ENCODE measurements at regions not wholly inside any gene's neighbourhood (a gene's known extent, or its start where the extent isn't known, plus 50 kb on each side); places are given as distances from the start of the nearest gene placed in this dataset.

DNA sequence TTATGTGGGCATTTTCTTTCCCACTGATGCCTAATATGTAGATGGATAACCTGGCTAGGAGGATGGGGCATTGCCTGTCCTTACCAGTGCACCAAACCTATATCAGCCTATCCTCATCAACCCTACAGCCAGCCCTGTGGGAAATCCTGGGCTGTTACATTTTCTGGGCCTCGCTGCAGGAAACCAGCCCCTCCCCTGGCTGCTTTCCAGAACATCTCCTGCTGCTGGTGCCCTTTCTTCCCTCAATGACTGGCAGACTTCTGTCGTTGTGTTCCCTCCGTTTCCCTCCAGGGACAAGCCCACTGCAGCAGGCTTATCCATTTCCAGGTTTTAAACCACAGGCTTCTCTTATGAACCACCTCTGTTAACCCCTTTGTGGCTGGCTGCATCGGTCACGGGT is 486.1 kb upstream of the COBL start:
- DNase-seq (ENCODE audit: low read depth) = no peak

DNA sequence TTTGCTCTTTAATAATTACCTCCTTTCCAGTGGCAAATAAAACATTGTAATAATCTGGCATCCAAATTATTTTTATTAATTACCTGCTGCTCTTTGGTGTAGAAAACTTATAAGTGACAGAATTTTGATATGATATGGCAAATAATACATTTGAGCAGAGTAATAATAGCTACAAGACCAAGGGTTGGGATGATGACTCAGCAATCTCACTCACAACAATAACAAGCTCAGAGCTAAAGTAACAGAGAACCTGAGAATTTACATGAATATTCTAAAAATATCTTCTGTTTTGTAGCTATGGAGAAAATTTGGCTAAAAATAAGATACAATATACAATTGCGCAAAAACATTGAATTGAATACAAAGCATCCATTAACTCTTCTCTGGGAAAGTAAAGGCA is 480.8 kb upstream of the COBL start:
- DNase-seq (ENCODE audit: low read depth) = no peak

DNA sequence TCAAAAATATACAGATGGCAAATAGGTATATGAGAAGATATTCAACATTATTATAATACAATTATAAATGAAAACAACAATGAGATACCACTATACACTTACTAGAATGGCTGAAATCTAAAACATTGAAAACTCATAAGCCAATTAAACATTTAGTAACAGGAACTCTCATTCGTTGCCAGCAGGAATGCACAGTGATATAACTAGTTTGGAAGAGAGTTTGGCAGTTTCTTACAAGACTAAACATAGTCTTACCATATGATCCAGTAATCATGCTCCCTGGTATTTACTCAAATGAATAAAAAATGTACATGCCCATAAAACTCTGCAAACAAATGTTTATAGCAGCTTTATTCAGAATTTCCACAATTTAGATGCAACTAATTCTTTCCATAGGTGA is 476.2 kb upstream of the COBL start:
- no peak for DNase-seq (ENCODE audit: low read depth)

DNA sequence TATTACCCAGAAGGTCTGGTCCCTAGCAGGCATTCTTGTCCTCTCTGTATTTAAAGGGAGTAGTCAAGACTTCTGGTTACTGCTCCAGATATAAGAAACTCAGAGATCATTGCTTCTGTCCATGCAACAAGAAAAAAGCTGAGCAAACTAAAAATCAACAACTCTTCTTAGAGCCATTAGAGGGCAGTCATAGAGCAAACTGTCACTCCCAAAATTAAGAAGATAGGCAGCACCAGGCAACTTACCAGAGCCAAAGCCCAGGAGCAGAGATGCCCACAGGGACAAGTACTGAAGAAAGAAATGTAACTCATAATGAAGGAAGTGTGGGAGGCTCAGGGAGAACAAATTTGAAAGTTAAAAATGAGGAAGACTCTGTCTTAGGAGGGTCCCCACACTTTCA is 472.9 kb upstream of the COBL start:
- DNase-seq (ENCODE audit: low read depth) = peak; percentile 0

DNA sequence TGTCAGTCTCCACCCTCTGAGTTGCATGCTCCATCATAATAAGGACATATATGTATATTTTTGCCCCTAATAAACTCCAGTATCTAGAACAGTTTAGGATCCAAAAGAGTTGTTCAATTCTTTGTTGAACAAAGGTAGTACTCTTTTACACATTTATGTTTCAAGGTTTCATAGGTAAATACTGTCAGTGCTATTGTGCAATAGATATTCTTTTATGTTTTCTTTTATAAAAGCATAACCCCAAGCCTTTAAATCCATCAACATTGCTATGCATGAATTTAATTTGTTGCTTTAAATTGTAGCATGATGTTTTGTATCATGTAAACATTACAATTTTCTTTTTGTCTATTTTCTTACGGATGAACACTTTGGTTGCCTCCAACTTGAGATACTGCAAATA is 469.7 kb upstream of the COBL start:
- no peak for DNase-seq (ENCODE audit: low read depth)

DNA sequence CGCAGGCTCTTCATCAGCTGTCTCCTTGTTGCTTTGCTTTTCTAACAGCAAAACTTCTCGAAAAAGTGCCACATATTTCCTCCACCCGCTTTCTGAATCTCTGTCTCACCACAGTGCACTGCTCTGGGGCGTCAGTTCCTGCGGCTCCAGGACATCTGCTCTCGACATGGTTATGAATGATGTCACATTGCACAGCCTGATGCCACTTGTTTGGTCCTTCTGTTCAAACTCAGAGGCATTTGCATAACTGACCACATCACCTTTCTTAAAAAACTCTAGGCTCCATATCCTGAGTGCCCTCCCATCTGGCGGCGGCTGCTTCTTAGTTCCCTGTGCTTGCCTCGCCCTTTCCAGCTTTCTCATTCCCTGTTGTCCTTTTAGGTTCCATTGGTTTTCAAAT is 469.3 kb upstream of the COBL start:
- no peak for DNase-seq (ENCODE audit: low read depth)

DNA sequence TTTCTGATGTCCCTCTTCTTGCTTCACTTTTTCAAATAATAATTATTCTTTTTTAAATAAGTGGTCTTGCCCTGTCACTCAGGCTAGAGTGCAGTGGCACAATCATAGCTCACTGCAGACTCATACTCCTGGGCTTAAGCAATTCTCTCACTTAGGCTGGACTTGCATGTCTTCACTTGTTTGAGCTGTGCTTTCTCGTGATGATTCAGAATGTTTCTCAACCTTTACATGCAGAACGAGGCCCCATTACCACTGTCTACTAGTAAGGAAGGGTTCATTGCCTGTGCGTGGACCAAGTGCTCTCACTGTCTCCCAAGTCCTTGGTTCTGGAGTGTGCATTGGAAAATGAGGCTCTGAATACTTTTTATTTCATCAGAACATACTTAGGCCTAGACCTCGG is 468.6 kb upstream of the COBL start:
- DNase-seq (ENCODE audit: low read depth) = no peak

DNA sequence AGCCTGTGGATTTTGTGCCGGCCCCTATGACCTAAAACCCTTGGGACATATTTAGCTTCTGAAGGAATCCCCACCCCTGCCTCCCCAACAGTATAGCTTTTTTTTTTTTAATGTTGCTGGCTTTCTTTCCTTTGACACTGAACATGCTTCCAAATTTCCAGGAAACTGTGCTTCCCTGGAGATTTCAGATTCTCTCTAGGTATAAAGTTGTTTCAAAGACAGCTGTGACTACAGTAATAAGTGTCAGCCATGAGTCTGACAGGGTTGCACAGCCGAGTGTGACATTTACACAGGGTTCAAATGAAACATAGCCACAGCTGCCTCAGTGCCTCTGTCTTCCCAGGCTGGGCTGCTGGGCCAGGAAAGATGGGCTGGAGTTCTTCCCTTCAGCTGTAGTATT is 466.6 kb upstream of the COBL start:
- no peak for DNase-seq (ENCODE audit: low read depth)

DNA sequence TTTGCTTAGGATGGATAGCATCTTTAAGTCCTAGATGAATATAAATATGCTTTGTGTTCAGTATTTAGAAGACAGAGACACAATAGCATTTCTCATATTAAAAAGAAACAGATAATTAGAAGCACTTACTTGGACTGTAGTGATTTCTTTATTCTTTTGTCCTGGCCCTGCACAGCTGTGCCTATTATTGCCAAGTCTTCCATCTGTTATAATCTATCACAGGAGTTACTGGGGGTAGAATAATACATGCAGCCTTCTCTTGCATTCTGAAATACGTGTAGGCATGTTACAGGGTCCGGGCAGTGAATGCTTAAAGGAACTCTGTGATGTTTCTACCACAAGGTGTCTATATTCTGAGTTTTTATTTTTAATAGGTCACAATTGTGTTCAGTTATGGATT is 461.5 kb upstream of the COBL start:
- no peak for DNase-seq (ENCODE audit: low read depth)

DNA sequence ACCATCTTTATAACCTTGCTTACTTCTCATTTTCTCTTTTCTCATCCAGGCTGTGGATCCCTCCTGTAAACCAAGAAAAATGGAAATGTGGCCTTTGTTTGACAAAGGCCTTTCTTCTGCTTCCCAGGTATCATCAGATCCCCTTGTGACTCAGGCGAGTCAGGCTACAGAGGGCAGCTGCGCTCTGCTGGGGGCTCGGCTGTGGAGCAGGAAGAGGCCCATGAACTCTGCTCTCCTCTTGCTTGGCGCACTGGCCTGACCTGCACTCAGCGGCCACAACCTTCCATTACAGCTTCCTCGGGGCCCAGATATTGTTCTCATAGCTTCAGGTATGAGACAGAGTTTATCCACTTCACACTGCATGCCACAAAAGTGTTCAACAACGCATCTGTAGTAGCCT is 457.6 kb upstream of the COBL start:
- no peak for DNase-seq (ENCODE audit: low read depth)

DNA sequence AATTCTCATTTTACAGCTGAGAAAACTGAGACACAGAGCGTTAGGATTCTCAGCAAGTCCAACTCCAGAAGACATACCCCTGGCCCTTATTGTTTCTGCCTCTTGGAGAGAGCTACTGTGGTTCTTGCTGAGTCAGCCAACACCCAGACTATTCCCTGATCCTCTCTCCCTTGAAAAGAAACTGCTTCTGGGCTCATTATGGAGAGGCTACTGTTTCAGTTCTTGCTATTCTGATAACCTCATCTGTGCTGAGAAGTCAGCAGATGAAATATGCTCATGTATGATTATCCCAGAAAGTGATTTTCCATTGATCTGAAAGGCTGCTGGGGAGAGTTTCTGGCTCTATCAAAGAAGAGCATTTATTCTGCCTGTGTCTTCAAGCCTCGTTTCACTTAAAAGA is 455.6 kb upstream of the COBL start:
- DNase-seq (ENCODE audit: low read depth) = no peak

DNA sequence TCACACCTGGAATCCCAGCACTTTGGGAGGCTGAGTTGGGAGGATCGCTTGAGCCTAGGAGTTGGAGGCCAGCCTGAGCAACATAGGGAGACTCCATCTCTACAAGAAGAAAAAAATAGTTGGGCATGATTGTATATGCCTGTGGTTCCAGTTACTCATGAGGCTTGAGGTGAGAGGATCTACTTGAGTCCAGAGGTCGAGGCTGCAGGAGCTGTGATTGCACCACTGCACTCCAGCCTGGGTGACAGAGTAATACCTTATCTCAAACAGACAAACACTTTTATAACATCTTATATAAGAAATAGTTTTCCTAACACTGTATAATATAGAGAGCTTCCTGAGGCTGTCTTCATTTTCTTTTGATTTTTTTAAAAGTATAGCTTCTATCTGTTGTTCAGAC is 448.4 kb upstream of the COBL start:
- DNase-seq (ENCODE audit: low read depth) = no peak

DNA sequence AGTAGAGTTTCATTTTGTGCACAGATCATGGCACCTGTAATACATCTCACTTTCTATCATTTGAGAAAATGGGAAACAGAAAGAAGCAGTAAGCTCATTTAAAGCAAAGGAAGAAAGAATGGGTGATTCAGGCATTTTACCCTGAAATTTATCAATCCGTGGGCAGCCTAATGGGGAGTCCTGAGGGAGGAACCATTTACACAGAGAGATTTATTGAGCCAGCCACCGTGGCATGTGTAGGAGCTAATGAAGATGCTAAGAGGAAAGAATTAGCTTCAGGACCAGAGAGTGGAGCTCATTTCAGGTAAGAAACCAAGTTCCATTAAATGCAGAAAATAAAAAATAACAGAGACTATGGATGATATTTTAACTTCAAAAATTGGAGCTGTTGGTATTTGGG is 443.4 kb upstream of the COBL start:
- DNase-seq (ENCODE audit: low read depth) = no peak

DNA sequence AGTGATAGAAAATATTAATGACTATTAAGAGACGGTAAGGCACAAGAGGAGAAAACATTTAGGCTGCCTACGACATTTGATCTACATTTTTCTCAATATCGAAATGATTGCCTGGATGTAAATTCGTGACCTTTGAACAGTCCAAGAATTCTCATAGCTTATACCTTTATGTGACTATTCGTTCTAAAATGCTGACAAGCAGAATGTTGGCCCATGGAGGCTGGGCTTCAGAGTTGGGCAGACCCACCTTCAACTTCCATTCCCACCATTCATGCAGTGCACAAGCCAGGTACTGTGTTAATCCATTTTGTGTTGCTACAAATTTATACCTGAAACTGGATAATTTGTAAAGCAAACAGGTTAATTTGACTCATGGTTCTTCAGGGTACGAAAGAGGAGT is 441.4 kb upstream of the COBL start:
- DNase-seq (ENCODE audit: low read depth) = no peak

DNA sequence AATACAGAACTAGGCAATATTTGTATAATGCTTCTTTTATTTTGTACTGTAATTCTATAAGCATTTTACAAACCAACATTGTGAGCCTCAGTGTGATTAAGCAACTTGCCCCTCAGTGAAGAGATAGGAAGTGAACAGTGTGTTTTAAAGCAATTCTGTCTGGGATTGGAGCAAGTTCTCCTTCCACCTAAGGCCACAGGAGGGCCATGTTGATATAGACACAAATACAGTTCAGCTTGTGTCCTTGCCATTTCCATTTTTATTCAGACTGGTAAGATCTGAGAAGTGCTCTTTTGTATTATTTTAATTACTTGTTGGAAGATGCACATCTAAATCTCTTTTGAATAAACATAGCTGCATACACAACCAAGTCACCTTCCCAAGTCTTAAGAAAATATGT is 416.3 kb upstream of the COBL start:
- DNase-seq (ENCODE audit: low read depth) = no peak

DNA sequence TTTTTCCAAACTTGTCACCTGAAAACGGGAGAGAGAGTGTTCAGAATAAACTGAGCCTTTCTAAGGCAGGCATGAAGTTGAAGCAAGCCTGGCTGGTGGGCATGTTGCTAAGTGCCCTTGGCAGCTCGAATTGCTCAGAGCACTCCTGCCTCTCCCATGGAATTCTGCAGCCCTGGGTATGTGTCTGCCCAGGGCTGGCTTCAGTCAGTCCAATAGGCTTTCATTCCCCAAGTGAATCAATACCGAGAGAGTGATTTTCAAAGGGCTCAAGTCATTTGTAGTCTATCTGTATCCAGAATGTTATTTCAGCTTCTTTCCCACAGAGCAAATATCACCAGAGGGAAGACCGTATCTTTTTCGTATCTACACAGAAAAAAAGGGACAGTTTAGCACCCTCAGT is 415.5 kb upstream of the COBL start:
- DNase-seq (ENCODE audit: low read depth) = no peak

DNA sequence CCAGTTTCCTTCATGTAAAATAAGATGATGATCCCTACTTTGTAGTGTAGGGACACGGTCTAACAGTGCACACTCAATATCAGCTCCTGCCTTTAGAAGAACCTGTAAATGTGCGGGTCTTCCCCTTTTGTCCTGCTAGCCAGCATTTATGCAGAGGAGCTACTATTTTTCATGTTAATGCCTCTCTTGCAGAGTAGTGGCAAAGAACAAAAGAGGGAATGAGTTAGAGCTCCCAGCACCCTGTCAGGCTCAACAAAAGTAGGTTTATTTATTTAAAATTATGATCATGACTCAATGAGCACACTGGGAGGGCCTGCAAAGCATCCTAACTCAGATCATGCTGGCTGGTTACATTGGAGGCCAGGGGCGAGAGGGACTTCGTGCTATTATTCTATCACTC is 414.5 kb upstream of the COBL start:
- DNase-seq (ENCODE audit: low read depth) = no peak

DNA sequence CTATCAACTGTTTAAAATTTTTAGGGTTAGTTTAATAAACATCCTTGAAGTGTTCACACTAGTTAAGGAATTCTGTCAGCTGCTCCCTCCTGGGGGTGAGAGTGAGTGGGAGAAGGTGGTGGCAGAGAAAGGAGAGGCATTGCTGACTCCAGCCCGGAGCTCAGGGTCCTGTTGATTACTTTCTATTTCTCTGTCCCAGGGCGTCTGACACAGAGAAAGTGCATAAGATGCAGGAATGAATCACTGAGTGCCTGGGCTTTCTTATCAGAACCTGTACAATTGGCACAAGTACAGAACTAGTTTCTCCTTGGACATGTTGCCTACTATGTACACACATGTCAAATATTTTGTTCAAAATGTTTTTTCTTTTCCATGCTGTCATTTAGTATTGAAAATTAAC is 410.8 kb upstream of the COBL start:
- no peak for DNase-seq (ENCODE audit: low read depth)

DNA sequence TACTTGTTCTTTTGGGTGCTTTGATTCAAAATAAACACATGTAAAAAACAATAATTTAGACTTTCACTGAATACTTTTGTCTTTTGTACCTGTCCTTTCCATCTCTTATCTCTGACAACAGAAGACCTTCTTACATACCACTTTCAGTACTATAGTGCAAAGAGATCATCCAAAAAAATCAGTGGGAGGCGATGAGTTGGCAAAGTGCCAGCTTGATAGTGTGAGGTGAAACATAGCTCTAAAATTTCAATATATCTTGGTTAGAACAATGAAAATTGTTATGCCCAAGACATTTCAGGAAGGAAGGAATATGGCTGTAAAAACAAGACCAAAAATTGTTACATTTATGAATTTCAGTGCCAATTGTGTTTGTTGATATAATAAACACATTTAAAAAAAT is 390.2 kb upstream of the COBL start:
- DNase-seq (ENCODE audit: low read depth) = no peak

DNA sequence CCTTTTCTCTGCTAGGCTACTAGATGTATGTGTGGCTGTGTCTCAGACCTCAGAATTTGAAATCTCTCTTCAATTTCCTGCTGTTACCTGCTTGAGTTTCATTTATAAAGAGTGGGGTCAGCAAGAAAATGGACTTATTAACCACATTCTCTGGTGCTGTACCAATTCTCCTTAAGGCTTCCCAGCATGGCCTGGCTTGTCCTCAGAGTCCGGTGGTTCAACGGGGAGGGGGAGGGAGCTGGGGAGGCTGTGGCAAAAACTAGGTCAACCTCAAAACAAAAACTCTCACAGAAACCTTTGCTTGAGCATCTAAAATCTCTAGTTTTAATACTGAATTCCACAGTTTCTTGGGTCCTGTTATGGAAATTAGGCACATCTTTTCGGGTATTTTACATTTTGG is 389.1 kb upstream of the COBL start:
- no peak for DNase-seq (ENCODE audit: low read depth)

DNA sequence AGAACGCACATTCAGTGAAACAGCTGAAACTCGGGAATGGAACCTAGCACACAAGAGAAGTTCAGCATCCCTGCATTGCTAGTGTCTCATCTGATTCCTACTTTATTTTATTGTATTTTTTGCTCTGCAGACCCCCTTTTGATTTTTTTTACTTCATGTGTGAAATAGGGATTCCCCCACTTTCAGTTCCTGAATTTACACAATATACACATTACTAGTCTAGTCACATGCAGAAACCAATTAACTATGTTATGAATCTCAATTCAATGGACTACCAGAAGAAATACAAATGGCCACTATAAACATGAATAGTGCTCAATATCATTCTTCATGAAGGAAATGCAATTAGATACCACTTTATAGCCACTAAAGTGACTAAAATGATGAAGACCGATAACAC is 386.1 kb upstream of the COBL start:
- DNase-seq (ENCODE audit: low read depth) = no peak

DNA sequence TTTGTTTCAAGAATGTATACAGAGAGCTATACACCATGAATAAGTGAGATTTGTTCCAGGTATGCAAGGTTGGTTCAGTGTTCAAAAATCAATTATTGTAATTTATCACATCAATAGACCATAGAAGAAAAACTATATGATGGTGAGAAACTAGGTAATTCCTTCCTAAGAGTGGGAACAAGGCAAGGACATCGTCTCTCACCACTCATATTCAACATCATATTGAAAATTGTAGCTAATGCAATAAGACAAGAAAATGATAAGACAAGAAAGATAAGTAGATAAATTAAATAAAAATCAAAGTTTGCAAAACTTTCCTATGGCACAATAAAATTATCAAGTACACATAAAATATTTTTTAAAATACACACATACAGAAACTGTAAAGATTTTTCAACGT is 385.3 kb upstream of the COBL start:
- no peak for DNase-seq (ENCODE audit: low read depth)

DNA sequence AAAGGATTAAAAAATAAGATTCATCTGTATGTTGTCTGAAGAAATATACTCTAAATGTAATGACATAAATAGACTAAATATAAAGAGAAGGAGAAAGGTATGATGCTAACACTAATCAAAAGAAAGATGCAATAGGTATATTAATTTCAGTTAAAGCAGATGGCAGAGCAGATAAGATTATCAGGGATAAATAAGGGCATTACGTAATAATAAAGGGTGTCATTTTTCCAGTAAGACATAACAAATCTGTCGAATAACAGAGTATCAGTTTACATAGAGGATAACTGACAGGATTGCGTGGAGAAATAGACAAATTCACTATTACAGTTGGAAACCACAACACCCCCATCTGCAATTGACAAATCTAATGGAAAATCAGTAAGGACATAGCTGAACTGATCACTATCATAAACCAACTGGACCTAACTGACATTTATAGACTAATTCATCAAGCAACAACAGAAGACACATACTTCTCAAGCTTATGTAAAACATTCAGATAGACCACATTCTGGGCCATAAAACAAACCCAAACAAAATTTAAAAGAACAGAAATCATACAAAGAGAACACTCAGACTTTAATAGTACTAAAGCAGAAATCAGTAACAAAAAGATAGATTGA is 384.1 kb upstream of the COBL start:
- no peak for DNase-seq (ENCODE audit: low read depth)

DNA sequence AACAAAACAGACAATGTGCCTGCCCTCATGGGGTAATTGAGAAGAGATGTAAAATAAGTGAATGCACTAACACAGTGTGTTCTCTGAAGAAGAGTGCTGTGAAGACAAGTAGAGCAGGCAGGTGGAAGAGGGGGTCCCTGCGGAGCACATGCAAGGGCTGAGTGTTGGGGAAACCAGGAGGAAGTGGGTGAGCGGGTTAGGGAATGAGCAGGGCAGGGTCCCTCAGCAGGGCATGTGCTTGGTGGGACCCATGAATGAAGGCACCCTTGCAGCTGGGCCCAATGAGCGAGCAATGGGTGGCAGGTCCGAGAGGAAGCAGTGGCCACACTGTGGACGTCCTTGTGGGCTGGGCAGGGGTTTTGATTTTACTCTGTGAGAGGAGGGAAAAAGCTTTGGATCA is 376.6 kb upstream of the COBL start:
- DNase-seq (ENCODE audit: low read depth) = no peak

DNA sequence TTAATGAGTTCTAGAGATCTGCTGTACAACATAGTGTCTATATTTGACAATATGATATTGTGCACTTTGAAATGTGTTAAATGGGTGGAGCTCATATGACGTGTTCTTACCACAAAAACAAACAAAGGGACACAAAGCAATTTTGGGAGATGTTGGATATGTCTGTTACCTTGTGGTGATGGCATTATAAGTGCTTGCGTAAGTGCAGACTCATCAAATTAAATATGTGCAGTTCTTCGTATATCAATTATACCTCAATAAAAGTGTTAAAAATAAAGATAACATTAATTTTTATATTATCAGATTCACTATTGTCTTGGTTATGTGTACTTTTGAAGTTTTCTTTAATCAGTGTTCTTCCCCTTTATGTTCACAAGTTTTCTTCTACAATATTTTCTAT is 372.9 kb upstream of the COBL start:
- DNase-seq (ENCODE audit: low read depth) = no peak

All from renal cortical epithelial cell (primary cell).